ENCODE measurements at regions not wholly inside any gene's neighbourhood (a gene's known extent, or its start where the extent isn't known, plus 50 kb on each side); places are given as distances from the start of the nearest gene placed in this dataset.

GRCh38 chr15:66929843-66930402 lies 135.5 kb upstream of the SMAD3 start:
- H3K4me1 Mint-ChIP-seq, result no peaks in the 10 kb centered on the region
- DNase-seq, result no peak
- peaks cover 5% of the 10 kb centered on the region for H3K36me3 Mint-ChIP-seq
- peaks cover 27% of the 10 kb centered on the region for H3K27me3 Mint-ChIP-seq
- H3K9me3 Mint-ChIP-seq (ENCODE audit: low read depth), result peaks cover 15% of the 10 kb centered on the region
- H3K27ac Mint-ChIP-seq, result no peak overlapping the region
- no peak overlapping the region for H3K4me3 Mint-ChIP-seq
- ATAC-seq, result no peak
- CTCF ChIA-PET, result interaction anchor here (0.6 kb wide), 1 partner anchor 26 kb away, joined by 3 read pairs; no protein-coding TSS in a partner anchor

GRCh38 chr15:66931768-66932633 lies 133.4 kb upstream of the SMAD3 start:
- peaks cover 15% of the 10 kb centered on the region for H3K9me3 Mint-ChIP-seq (ENCODE audit: low read depth)
- DNase-seq, result no peak
- peaks cover 22% of the 10 kb centered on the region for H3K27me3 Mint-ChIP-seq
- H3K4me1 Mint-ChIP-seq, result no peaks in the 10 kb centered on the region
- no peak overlapping the region for H3K27ac Mint-ChIP-seq
- H3K4me3 Mint-ChIP-seq, result no peak overlapping the region
- ATAC-seq, result no peak
- CTCF ChIA-PET, result interaction anchor here (1.0 to 1.1 kb wide), 2 partner anchors 9 to 14 kb away, joined by 3 to 4 read pairs; no protein-coding TSS in a partner anchor
- peaks cover 5% of the 10 kb centered on the region for H3K36me3 Mint-ChIP-seq

DNA sequence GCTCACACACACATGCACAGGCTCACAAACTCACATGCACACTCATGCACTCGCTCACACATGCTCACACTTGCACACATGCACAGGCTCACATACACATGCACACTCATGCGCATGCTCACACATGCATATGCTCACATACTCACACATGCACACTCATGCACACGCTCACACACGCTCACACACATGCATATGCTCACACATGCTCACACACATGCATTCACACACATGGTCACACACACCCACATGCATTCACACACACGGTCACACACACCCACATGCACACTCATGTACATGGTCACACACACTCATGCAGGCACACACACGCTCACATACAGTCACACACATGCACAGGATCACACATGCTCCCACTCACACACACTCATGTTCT lies 132.8 kb upstream of the SMAD3 start:
- Mint-ChIP-seq H3K9me3 (ENCODE audit: low read depth) (peaks cover 15% of the 10 kb centered on the region), H3K27ac (no peak overlapping the region), H3K4me1 (no peaks in the 10 kb centered on the region), H3K27me3 (peaks cover 19% of the 10 kb centered on the region), H3K36me3 (peaks cover 5% of the 10 kb centered on the region), H3K4me3 (no peak overlapping the region)
- DNase-seq, result no peak
- no peak for ATAC-seq
- CTCF ChIA-PET, result interaction anchor here (1.1 kb wide), 1 partner anchor 14 kb away, joined by 4 read pairs; no protein-coding TSS in a partner anchor

DNA sequence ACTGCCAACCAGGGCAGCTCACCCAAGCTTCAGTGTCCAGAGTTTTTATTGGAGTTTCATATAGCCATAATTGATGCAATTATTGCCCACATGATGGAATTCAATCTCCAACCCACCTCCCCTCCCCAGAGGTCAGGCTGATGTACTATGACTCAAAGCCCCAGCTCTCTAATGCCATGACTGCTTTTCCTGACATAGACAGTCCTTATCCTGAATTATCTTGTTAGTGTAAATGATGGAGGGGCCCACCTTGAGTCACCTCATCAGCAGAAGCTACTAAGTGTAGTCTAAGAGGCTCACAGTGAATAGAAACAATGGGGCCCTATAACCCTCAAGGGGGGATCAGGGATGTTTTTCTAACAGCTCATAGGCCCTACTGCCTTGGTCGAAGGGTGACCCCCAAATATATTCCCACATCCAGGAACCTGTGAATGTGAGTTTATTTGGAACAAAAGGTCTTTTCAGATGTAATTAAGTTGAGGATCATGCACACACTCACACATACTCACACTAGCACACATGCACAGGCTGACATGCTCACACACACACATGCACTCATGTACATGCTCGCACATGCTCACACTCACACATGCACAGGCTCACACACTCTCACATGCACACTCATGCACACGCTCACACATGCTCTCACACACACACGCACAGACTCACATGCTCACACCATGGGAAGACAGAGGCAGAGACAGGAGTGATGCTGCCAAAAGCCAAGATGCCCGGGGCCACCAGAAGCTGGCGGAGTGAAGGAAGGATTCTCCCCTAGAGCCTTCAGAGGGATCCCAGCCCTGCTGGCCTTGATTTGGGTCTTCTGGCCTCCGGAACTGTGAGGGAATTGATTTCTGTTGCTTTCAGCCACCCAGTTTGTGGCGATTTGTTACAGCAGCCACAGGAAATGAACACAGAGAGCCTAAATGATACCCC lies 131.2 kb upstream of the SMAD3 start:
- Mint-ChIP-seq H3K27me3 (peaks cover 12% of the 10 kb centered on the region), H3K9me3 (ENCODE audit: low read depth) (peaks cover 20% of the 10 kb centered on the region), H3K4me3 (no peak overlapping the region), H3K27ac (no peak overlapping the region), H3K36me3 (peaks cover 5% of the 10 kb centered on the region), H3K4me1 (peaks cover 7% of the 10 kb centered on the region)
- no peak for ATAC-seq
- CTCF ChIA-PET, result no interaction called here
- DNase-seq, result no peak

DNA sequence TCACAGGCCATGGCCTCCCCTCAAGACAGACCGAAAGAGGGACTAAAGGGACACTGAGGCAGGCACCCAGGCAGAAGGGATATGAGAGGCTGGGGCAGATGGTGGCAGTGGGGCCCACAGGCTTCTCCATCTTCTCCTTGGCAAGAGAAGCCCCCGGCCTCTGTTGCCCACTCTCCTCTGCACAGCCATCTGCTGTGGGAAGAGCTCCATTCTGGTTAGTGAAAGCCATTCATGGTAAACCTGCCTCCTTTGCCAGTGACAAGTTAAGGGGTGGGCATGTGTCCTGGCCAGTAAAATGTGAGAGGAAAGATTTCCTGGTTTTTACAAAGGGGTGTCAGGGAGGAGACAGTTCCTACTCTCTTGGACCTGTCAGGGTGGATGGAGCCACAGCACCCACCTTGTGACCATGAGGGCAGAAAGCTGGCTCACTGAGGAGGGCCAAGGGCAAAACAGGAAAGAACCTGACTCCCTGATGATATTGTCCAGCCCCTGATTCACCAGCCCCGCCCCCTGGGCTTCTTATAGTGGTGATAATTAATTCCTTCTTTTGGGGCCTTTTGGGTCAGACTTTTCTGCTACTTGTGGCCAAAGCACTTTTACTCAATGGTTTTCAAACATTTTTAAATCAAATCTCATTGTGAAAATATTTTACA lies 130.4 kb upstream of the SMAD3 start:
- Mint-ChIP-seq H3K9me3 (ENCODE audit: low read depth) (peaks cover 20% of the 10 kb centered on the region), H3K4me3 (no peak overlapping the region), H3K27ac (no peak overlapping the region), H3K27me3 (peaks cover 7% of the 10 kb centered on the region), H3K36me3 (peaks cover 5% of the 10 kb centered on the region), H3K4me1 (peaks cover 11% of the 10 kb centered on the region)
- ATAC-seq (no peak), DNase-seq (no peak)
- CTCF ChIA-PET, result interaction anchor here (0.7 kb wide), 1 partner anchor 252 kb away, joined by 3 read pairs; no protein-coding TSS in a partner anchor

DNA sequence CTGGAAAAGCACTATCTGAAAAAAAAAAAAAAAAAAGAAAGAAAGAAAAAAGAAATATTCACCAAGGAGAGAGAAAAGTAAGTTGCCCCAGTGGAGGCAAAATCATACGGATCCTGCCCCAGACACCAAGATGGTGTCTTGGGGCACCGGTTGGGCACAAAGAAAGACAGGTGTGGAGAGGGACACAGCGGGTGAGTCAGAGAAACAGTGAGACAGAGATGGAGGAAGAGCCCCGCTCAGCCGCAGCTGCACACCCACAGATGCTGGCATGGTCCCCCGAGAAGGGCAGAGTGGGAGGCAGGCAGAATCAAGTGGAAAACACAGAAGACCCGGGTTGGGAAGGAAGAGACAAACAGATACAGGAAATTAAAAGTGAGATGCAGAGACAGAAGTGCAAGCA lies 129.7 kb upstream of the SMAD3 start:
- no peak overlapping the region for H3K4me3 Mint-ChIP-seq
- CTCF ChIA-PET, result interaction anchor here (0.7 kb wide), 1 partner anchor 253 kb away, joined by 3 read pairs; no protein-coding TSS in a partner anchor
- H3K4me1 Mint-ChIP-seq, result peaks cover 18% of the 10 kb centered on the region
- peaks cover 20% of the 10 kb centered on the region for H3K9me3 Mint-ChIP-seq (ENCODE audit: low read depth)
- H3K27ac Mint-ChIP-seq, result no peak overlapping the region
- DNase-seq, result no peak
- ATAC-seq, result no peak
- peaks cover 5% of the 10 kb centered on the region for H3K36me3 Mint-ChIP-seq
- H3K27me3 Mint-ChIP-seq, result peaks cover 6% of the 10 kb centered on the region

- DNase-seq, result no peak
- Mint-ChIP-seq H3K36me3 (peaks cover 5% of the 10 kb centered on the region), H3K27me3 (peaks cover 6% of the 10 kb centered on the region), H3K27ac (no peak overlapping the region), H3K4me1 (peaks cover 21% of the 10 kb centered on the region), H3K4me3 (no peak overlapping the region), H3K9me3 (ENCODE audit: low read depth) (peaks cover 20% of the 10 kb centered on the region)
- ATAC-seq, result no peak
- CTCF ChIA-PET, result interaction anchor here (0.7 to 1.8 kb wide), 2 partner anchors 10 to 253 kb away, joined by 3 to 6 read pairs; no protein-coding TSS in a partner anchor
These were observed 129.1 kb upstream of the SMAD3 start for GRCh38 chr15:66936109-66936860.

- Mint-ChIP-seq H3K27ac (no peak overlapping the region), H3K4me1 (peaks cover 21% of the 10 kb centered on the region), H3K9me3 (ENCODE audit: low read depth) (peaks cover 20% of the 10 kb centered on the region), H3K4me3 (no peak overlapping the region), H3K27me3 (peaks cover 2% of the 10 kb centered on the region), H3K36me3 (peaks cover 5% of the 10 kb centered on the region)
- no peak for DNase-seq
- CTCF ChIA-PET, result interaction anchor here (1.8 kb wide), 1 partner anchor 10 kb away, joined by 6 read pairs; no protein-coding TSS in a partner anchor
- ATAC-seq, result no peak
These were observed 128.4 kb upstream of the SMAD3 start for GRCh38 chr15:66936861-66937582.

GRCh38 chr15:66937588-66937987 lies 127.8 kb upstream of the SMAD3 start:
- no peak overlapping the region for H3K4me3 Mint-ChIP-seq
- ATAC-seq, result no peak
- CTCF ChIA-PET, result interaction anchor here (1.8 kb wide), 1 partner anchor 9 kb away, joined by 6 read pairs; no protein-coding TSS in a partner anchor
- H3K36me3 Mint-ChIP-seq, result peaks cover 5% of the 10 kb centered on the region
- H3K27ac Mint-ChIP-seq, result no peak overlapping the region
- H3K4me1 Mint-ChIP-seq, result peaks cover 21% of the 10 kb centered on the region
- DNase-seq, result no peak
- H3K27me3 Mint-ChIP-seq, result peaks cover 2% of the 10 kb centered on the region
- H3K9me3 Mint-ChIP-seq (ENCODE audit: low read depth), result peaks cover 18% of the 10 kb centered on the region

- peaks cover 1% of the 10 kb centered on the region for H3K36me3 Mint-ChIP-seq
- peaks cover 21% of the 10 kb centered on the region for H3K4me1 Mint-ChIP-seq
- CTCF ChIA-PET, result interaction anchor here (1.0 kb wide), 1 partner anchor 8 kb away, joined by 4 read pairs; no protein-coding TSS in a partner anchor
- H3K9me3 Mint-ChIP-seq (ENCODE audit: low read depth), result peaks cover 12% of the 10 kb centered on the region
- H3K27ac Mint-ChIP-seq, result no peak overlapping the region
- DNase-seq (no peak), ATAC-seq (no peak)
- H3K4me3 Mint-ChIP-seq, result no peak overlapping the region
- peaks cover 2% of the 10 kb centered on the region for H3K27me3 Mint-ChIP-seq
These were observed 127.1 kb upstream of the SMAD3 start for GRCh38 chr15:66938114-66938830.

DNA sequence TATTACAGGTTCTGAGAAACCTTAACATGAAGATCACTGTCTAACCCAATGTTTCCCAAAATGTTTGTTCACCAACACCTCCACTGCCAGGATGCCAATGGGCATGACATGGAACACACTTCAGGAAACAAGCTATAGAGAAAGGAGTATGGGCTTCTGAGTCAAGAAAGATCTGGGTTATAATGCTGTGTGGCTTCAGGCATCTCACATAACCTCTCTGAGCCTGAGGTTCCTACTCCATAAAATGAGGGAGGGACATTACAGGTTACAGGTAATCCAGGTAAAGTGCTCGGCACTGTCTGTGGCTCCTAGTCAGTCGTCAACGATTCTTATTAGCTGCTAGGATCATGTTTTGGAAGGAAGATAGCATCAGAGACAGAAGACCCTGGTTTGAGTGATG lies 126.4 kb upstream of the SMAD3 start:
- Mint-ChIP-seq H3K4me1 (peaks cover 21% of the 10 kb centered on the region), H3K27ac (no peak overlapping the region), H3K9me3 (ENCODE audit: low read depth) (peaks cover 8% of the 10 kb centered on the region), H3K36me3 (peaks cover 1% of the 10 kb centered on the region), H3K4me3 (no peak overlapping the region), H3K27me3 (peaks cover 2% of the 10 kb centered on the region)
- DNase-seq, result no peak
- CTCF ChIA-PET, result interaction anchor here (1.0 to 2.0 kb wide), 2 partner anchors 8 to 897 kb away, joined by 4 to 5 read pairs; no protein-coding TSS in a partner anchor
- ATAC-seq, result no peak

Measured in activated CD8-positive, alpha-beta memory T cell treated with anti-CD3 and anti-CD28 coated beads, Interleukin-2, amount 10 ng/mL, durations not matched to agents 7 days and 5 days (primary cell).